HG03066 (cell line): ENCODE measurements at regions not wholly inside any gene's neighbourhood (a gene's known extent, or its start where the extent isn't known, plus 50 kb on each side); places are given as distances from the start of the nearest gene placed in this dataset.

Source experiments
- ATAC-seq: cut with Tn5 transposase; IDR thresholded peaks from one replicate; pipeline ENCODE4 v1.9.1; 2021; ENCODE audit warnings: low read depth; ENCODE audit not compliant: unreplicated experiment

DNA sequence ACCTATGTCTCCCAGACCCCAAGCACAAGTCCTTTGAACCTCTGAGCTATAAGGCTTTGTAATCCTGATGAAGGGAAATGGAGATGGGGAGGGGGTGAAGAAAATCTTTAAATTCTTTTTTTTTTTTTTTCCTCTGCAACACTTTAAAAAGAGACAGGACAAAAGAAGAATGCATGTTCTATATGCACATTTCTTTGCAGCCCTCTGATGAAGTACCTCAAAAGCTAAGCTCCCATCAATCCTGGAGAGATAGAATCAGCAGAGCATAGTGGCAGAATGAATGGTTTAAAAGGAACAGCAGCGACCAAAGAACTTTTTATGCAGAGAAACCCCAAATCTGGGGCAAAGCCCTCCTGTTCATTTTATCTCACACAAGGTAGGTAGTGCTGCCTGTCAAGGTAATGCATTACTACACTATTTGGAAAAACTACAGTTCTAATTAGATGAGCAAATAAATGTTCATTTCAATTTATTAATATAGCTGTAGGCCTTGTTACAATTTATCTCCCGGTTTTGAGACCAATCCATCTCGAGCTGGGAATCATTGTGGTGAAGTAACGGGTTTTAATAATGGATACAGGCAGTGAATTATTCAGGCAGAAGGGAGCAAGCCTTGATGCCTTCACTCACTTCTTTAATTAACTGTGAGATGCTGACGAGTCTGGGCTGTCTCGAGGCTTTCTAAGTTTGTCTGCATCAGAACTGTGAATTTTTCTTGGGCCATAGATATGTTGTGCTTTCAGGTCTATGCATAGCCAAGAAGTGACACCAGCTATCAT is 173.5 kb upstream of the ZNF608 start:
- no peak for ATAC-seq

DNA sequence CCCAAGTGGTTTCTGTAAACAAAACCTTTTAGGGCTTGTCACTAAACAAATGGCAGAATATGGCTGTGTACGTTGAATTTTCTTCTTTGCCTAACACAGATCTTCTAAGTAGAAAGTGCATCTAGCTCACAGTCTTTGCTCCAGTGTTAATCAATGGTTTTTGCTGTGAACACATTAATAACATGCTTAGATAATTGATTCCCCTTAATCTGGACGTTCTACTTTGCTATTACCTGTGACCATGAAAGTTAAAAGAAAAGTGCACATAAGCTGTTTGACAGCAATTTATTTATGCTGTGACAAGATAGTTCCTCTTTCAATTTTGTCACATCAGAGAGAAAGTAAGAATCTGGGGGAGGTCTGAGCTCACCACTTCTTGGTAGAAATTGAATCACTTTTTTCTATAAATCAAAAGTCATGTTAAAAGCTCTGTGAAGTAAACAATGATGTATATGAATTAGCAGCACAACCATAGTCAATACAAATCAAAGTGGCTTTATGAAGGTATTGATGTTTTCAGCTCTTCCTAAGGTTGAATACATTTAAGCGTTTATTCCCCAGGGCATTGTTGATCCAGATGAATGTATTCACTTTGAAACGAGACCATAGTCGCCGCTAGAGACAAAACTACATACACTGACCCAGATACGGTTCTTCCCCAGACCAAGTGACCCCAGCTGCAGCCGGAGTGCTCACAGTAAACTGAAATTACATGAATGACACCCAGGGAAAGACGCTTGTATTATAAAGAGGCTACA is 174.6 kb upstream of the ZNF608 start:
- peak; percentile 82 for ATAC-seq

DNA sequence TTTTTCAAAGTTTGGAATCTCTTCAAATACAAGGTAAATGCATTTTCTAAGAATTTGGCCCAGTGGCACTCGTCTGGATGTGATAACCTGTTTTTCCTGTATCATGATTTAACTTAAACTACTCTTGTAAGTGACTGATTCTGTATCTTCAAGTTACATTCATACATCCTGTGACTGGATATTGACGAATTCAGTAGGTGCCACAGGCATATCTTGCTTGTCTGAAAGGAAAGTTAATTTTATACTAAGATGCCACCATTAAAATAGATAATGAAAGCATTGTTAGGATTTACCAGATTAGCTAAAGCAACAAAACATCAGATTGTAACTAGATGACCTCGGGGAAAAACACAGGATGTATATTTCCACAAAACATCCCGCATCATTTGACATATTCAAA is 175.3 kb upstream of the ZNF608 start:
- ATAC-seq, result peak; percentile 17

DNA sequence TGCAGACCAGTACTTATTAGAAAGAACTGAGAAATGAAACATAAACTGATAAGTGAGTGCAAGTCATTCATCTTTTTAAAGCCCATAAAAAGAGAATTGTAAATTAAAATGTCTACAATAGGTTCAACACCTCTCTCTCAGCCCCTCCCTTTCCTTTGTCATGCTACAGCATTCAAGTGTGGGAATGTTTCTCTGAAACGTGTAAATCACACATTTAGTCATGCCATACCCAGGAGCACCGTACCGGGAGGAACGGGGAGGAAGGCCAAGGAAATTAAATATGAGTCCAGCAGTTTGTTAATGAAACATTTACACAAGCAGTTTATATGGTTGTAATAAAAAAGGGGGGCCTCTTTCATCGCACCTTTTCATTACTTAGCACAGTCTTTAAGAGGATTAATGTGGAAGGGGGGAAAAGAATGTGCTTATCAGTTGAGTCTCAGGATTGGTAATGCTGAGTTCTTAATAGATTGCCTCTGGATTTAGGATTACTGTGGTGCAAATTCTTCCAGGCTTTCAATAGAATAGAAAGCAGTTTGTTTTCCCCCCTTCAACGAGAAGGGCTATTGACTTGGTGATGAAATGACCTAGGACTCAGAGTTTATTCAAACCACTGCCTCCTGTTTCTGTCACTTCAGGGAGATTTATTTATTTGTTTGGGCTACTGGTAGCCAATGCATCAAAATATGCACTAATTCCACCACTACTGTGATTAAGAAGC is 176.0 kb upstream of the ZNF608 start:
- no peak for ATAC-seq

DNA sequence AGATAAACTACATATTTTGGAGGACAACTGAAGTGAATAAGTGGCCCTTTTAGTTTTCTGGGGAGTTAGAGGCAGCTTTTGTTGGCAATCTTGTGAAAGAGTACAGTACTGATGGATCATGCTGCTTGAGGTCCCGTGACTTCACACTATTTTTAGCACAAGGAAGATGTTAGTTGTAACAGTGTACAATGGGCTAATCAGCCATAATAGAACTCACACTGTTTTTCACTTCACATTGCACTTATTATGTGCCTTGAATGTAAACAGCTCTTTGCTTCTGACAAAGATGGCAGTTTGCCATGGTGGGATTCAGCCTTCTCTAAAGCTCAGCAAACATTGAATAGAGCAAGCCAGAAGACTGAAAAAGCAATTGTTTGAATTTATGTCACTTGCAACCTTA is 176.7 kb upstream of the ZNF608 start:
- ATAC-seq, result no peak

DNA sequence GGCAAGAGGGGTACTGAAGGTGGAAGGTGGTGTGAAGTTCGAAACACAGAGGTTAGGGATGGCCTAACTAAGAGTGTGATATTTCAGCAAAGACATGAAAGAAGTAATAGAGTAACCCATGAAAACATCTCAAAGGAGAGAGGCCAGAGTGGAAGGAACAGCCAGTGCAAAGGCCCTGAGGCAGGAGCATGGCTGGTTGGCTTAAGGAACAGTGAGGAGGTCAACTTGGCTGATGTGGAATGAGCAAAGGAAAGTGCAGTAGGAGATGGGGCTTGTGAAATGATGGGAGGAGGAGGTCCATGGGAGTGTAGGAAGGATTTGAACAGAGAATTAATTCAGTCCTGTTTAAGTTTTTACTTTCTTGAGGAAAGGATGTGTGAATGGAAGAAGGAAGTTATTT is 178.3 kb upstream of the ZNF608 start:
- ATAC-seq, result no peak

DNA sequence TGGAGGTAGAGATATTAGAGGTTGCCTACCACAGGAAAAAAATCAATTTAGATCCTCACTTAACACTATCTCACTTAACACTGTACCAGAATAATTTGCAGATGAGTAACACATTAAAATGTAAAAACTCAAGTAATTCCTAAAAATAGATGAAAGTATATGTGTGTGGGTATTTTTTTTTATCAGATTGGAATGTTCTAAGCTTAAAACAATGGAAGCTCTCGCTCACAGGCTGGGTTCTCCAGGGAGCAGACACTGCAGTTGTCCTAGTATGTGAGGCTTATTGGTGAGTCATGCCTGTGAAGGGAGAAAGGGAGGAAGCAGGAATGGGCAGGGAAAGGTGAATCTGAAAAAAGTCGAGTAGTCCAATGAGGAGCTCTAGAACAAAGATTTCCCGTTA is 181.3 kb upstream of the ZNF608 start:
- no peak for ATAC-seq

DNA sequence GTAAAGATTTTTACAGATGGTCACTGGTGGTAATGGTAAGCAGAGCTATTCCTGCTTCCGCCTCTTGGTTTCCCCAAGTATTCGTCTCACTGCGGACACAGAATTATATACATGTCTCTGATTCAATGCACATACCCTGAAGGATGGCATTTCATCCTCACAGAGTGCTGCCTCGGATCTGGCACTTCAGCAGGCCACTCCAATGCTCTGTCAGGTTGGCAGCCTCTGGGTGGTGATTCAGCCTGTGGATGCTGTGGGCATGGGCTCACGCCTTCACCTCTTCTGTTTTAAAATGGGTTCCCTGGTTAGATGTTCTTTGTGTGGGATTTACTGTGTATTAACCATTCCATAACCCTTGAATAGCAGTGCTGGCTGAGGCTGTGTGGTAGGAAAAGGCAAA is 182.6 kb upstream of the ZNF608 start:
- ATAC-seq, result no peak

DNA sequence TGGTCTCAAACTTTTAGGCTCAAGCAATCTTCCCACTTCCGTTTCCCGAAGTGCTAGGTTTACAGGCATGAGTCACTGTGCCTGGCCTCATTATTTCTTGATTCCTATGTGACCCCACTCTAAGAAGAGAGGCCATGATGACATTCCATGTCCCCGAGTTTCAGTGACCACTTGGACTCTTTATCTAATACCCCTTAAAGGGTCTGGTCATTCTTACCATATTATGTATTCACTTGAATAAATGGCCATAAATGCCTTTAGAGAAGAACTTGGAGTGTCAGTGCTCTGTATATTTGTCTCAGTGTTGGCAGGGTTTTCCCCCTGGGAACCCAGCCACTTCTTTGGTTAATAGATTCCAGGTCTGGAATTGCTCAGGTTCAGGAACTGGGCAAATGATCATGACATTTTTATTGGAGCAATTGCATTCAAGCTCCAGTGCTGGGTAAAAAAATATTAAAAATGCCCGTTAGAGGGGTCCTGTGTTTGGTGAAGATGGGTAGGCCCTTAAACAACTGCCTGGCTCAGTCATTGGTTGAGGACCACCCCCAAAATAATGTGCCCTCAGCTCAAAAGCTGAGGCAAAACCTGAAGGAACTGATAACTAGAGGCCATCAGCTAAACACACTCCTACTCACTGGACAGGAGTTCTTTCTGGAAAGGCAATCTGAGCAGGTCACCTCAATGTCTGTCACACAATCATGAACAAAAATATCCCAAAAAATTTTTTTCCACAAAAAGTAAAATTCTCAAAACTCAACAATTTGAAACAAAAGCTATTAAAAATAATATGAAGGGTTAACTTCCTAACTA is 186.6 kb upstream of the ZNF608 start:
- no peak for ATAC-seq

DNA sequence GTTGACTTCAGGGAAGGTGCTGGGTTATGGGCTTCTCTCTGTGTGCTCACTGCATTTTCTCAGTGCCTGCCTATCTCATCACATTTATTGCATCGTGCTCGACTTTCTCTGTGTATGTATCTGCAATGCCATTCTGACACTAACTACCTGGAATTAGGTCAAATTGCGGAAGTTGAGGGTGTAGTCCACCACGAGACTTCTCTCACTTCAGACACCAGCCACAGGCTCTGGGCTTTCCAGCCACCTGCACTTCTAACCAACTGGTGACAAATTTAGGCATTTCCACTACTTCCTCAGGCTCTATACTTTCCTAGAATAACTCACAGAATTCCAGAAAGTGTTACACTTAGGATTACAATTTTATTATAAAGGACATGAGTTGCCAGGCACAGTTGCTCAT is 188.6 kb upstream of the ZNF608 start:
- ATAC-seq, result peak; percentile 75

DNA sequence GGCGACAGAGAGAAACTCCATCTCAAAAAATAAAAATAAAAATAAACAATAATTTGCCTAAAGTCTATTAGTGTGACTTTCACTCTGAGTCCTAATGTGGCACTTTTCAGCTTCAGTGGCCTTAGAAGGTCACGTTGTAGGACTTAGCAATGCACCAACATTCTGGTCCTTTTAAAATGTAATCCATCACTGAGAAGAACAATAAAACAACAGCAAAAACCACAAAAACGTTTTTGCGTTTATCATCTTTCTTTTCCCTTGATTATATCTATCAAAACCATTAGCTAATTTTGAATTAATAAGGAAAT is 190.1 kb upstream of the ZNF608 start:
- peak; percentile 55 for ATAC-seq

DNA sequence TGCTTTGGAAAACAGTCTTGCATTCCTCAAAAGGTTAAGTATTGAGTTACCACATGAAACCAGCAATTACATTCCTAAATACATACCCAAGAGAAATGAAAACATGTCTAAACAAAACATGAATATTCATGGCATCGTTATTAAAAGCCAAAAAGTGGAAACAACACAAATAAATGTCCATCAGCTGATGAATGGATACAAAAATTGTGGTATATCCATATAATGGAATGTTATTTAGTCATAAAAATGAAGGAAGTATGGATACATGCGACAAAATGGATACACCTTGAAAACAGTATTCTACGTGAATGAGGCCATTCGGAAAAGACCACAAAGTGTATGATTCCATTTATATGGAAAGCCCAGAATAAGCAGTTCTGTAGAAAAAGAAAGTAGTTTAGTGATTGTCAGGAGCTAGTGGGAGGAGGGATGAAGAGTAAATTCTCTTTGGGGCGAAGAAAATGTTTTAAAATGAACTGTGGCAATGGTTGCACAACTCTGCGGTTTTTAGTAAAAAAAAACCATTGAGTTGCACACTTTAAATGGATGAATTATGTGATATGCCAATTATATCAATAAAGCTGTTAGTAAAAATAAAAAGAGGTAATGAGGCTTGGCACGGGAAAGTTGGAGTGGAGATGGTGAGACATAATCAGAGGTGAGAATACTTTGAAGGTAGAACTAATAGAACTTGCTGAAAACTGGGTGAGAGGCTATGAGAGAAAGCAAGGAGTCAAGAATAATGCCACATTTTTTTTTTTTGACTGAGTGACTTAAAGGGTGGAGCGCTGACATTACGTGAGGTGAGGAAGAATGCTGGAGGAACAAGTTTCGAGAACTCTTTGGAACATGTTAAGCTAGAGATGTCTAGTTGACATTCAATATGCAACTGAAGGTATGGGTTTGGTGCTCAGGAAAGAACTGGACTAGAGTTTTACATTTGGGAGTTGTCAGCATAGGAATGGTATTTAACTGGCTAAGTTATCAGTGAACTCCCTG is 194.9 kb upstream of the ZNF608 start:
- ATAC-seq, result no peak

DNA sequence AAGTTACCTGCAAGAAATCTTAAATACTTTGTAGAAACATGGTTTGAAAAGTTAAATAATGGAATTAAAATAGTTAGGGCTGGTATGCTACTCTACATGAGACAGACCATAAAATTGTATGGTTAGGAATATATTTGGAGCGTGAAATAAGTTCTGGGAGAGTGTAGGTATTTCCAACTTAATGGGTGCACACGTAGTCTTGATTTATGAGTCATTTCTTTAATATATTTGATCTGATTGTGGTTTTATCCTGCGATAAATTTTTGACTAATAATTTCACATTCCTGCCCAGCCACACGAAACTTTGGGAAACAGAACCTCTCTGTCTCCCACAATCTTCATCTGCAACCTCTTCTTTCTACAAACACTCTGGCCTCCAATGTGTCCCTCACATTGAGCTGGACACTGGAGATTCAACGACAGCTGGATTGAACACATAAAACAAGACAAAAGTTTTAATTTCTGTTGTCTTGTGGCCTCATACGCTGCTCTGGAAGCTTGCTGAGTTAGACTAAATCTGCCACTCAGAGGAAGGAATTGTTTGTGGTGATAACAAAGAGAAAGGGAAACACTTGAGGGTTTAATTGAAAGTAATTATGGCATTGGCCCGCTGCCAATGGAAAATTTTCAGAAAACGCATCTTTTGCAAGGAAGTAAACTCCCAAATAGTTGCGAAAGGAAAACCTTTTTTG is 201.8 kb upstream of the ZNF608 start:
- no peak for ATAC-seq

DNA sequence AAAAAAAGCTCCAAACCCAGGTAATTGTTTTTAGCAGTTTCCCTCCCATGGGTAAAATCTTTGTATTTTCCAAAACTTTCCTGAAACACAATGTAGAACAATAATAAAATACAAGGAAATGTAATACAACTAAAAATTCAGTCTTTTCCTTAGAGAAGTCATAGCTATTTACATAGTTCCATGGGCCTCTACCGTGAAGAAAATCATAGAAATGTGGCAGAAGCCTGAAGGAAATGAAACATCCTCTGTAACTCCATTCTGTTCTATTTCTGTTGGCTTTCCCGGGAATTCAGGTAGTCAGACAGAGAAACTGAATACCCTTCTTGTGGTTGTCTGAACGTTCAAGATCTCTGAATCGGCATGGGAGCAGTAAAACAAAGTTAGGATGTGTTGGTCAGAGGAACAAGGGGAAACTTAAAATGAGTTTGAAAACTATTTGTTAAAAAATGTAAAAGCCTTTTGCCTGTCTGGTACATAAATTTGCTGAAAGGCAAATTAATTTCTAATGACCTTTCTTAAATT is 202.4 kb upstream of the ZNF608 start:
- ATAC-seq, result no peak

DNA sequence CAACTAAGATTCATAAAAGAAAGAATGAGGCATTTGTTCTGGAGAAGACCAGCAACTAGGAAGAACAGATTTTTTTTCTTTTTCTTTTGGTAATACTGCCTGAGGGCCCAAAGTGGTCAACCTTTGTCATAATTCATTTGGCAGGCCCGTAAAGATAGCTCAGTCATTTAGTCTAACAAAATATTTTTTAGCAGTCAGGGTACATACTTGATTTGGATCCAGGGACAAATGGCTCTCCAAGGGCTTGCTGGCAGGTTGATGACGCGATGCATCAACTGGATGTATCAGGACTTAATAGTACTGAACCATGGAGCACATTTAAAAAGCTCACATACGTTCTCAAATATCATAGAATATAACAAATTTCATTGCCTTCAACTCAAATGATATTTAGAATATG is 203.4 kb upstream of the ZNF608 start:
- ATAC-seq, result no peak

DNA sequence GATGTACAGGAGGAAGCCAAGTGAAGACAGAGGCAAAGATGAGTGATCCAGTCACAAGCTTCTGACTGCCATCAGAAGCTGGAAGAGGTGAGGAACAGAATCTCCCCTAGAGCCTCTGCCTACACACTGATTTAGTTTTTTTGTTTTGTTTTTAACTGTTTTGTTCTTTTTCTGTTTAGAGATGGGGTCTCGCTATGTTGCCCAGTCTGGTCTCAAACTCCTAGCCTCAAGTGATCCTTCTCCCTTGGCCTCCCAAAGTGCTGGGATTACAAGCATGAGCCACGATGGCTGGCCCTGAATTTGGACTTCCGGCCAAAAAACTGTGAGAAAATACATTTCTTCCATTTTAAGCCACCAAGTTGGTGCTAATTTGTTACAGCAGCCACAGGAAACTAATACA is 204.7 kb upstream of the ZNF608 start:
- no peak for ATAC-seq

DNA sequence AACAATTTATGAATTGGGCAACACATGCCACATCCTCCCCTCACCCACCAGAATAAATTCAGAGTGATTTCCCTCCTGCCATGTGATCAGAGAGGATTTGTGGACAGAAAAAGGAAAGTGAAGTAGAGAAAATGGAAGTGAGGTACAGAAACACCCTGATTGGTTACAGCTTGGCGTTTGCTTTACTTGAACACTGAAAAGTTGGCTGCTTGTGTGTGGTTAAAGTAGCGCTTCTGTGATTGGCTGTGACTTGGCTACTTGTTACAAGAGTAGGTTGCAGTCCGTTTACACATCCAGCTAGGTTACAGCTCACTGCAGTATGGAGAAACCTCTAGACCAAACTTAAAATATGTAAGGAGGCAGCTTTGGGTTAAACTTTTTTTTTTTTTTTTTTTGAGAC is 205.2 kb upstream of the ZNF608 start:
- ATAC-seq, result peak; percentile 63

DNA sequence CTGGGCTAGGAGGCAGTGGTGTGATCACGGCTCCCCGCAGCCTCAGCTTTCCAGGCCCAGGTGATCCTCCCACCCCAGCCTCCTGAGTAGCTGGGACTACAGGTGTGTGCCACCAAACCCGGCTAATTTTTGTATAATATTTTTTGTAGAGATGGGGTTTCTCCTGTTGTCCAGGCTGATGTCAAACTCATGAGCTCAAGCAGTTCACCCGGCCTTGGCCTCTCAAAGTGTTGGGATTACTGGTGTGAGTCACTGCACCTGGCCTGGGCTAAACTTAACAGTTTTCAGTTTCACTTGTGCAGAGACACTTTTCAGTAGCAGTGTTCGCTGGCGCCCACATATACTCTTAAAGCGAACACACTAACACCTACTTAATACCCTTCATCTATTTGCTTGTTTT is 205.6 kb upstream of the ZNF608 start:
- ATAC-seq, result peak; percentile 93

DNA sequence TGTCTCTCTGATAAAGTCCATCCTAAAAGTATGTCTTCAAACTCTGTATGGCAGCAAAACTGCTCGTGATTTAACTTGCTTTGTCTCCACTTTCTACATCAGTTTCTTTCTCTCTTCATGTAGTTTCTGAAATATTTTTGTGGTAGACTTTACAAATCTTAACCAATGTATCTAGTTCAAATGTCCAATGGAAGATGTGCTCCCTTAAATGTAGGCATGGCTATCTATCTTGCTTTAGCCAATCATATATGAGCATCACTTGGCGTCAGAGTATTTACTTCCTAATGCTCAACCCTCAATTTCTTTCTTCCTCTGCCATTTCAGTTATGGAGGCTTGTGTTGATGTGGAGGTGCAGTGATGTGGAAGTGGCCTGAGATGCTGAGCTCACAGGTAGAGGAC is 206.1 kb upstream of the ZNF608 start:
- peak; percentile 48 for ATAC-seq
